ENCODE measurements at regions not wholly inside any gene's neighbourhood (a gene's known extent, or its start where the extent isn't known, plus 50 kb on each side); places are given as distances from the start of the nearest gene placed in this dataset.
"Not testable (repeated sequence)": the region's sequence is repeated elsewhere in the genome, so short reads cannot be mapped to it uniquely, and the experiment has no call there.

DNA sequence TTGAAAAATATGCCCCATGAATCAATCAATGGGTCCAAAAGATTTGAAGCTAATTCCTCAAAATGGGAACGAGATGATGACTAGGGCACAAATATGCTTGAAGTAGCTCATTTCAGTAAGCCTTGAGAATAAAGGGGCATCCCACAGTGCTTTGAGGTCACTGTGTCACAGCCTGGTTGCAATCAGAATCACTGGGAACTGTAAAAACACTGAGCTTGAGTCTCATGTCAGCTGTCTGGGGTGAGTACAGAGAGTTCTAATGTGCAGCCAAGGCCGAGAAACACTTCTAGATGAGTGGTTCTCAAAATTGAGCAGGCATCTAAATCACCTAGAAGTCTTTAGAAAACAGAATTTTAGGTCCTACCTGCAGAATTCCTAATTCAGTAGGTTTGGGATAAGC, 120.5 kb upstream of the EGFL6 start:
- no peaks in the 10 kb centered on the region for H3K27me3 ChIP-seq (ENCODE audit: insufficient read depth, poor library complexity, severe bottlenecking)
- no peaks in the 10 kb centered on the region for H3K36me3 ChIP-seq (ENCODE audit: low read depth)
- ATAC-seq (ENCODE audit: low read depth) = no peak
- DNase-seq (ENCODE audit: low spot score) = no peak
- H3K4me3 ChIP-seq (ENCODE audit: severe bottlenecking) = no peak overlapping the region
- no peaks in the 10 kb centered on the region for H3K4me1 ChIP-seq (ENCODE audit: insufficient read depth, poor library complexity, severe bottlenecking)
- H3K9me3 ChIP-seq (ENCODE audit: severe bottlenecking) = no peaks in the 10 kb centered on the region
- TF ChIP-seq CTCF (IDR thresholded peaks at IDR 0.05; ENCODE audit: poor library complexity, severe bottlenecking) = no peak
- H3K27ac ChIP-seq (ENCODE audit: poor library complexity, severe bottlenecking) = no peak overlapping the region

GRCh38 chrX:13441608-13442007, 121.8 kb upstream of the ATXN3L start:
- H3K36me3 ChIP-seq (ENCODE audit: low read depth); H3K4me3 ChIP-seq (ENCODE audit: severe bottlenecking); DNase-seq (ENCODE audit: low spot score); H3K4me1 ChIP-seq (ENCODE audit: insufficient read depth, poor library complexity, severe bottlenecking); ATAC-seq (ENCODE audit: low read depth); H3K27ac ChIP-seq (ENCODE audit: poor library complexity, severe bottlenecking); H3K27me3 ChIP-seq (ENCODE audit: insufficient read depth, poor library complexity, severe bottlenecking); H3K9me3 ChIP-seq (ENCODE audit: severe bottlenecking): not testable (repeated sequence)

- no peaks in the 10 kb centered on the region for H3K4me1 ChIP-seq (ENCODE audit: insufficient read depth, poor library complexity, severe bottlenecking)
- no peaks in the 10 kb centered on the region for H3K27me3 ChIP-seq (ENCODE audit: insufficient read depth, poor library complexity, severe bottlenecking)
- no peak for DNase-seq (ENCODE audit: low spot score)
- no peak for ATAC-seq (ENCODE audit: low read depth)
- no peaks in the 10 kb centered on the region for H3K9me3 ChIP-seq (ENCODE audit: severe bottlenecking)
- no peaks in the 10 kb centered on the region for H3K36me3 ChIP-seq (ENCODE audit: low read depth)
- H3K27ac ChIP-seq (ENCODE audit: poor library complexity, severe bottlenecking) = no peak overlapping the region
- H3K4me3 ChIP-seq (ENCODE audit: severe bottlenecking) = no peak overlapping the region
- TF ChIP-seq CTCF (IDR thresholded peaks at IDR 0.05; ENCODE audit: poor library complexity, severe bottlenecking) = no peak
Measured at GRCh38 chrX:13440176-13440575, 120.3 kb upstream of the ATXN3L start.

DNA sequence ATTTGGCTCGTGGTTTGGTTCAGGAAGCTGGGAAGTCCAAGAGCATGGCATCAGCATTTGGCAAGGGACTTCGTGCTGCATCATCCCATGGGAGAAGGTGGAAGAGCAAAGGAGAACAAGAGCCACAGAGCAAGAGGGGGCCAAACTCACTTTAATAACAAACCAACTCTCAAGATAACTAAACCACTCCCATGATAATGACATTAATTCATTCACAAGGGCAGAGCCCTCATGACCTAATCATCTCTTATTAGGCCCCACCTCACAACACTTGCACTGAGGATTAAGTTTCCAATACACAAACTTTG, 113.4 kb upstream of the ATXN3L start:
- TF ChIP-seq CTCF (IDR thresholded peaks at IDR 0.05; ENCODE audit: poor library complexity, severe bottlenecking) = no peak
- no peaks in the 10 kb centered on the region for H3K9me3 ChIP-seq (ENCODE audit: severe bottlenecking)
- no peaks in the 10 kb centered on the region for H3K27me3 ChIP-seq (ENCODE audit: insufficient read depth, poor library complexity, severe bottlenecking)
- peak overlapping the region; percentile 54 for H3K27ac ChIP-seq (ENCODE audit: poor library complexity, severe bottlenecking)
- peaks cover 27% of the 10 kb centered on the region for H3K4me1 ChIP-seq (ENCODE audit: insufficient read depth, poor library complexity, severe bottlenecking)
- H3K36me3 ChIP-seq (ENCODE audit: low read depth) = no peaks in the 10 kb centered on the region
- DNase-seq (ENCODE audit: low spot score) (no peak), ATAC-seq (ENCODE audit: low read depth) (no peak)
- H3K4me3 ChIP-seq (ENCODE audit: severe bottlenecking) = no peak overlapping the region

DNA sequence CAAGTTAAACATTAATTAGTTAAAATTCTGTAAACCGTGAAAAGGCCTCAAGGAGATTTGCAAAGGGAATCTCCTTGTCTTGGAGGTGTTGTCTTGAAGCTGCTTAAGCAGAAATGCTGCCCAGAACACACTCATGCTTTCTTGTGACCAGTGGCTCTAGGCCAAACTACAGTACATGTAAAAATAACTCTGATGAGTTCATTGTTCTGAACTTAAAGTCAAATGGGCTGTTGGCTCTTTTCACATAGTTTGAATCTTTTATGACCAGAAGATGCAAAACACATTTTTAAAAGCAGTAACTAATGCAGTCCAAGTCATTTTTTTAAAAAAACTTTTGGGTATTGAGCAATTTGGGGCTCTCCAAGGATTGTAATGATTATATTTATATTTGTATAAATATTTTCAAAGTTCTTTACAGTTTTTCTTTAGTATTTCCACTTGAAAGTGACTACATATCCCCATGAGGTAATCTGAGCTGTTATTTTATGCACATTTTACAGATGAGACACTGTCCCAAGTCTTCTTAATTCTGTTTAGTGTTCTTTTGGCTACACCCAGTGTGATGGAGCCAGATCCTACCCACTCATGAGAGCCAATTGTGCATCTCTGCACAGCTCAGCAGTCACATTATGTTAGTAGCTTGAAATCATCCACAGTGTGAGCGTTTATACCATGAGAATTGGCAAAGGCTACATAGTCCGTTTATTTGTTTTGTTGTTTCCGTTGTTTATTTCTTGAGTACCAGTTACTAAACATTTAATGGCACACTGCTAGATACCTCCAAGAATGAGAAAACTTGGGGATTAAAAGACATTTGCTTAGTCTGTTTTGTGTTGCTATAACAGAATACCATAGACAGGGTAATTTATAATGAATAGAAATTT, 112.8 kb upstream of the ATXN3L start:
- Histone ChIP-seq H3K9me3 (ENCODE audit: severe bottlenecking) (no peaks in the 10 kb centered on the region), H3K27me3 (ENCODE audit: insufficient read depth, poor library complexity, severe bottlenecking) (no peaks in the 10 kb centered on the region), H3K27ac (ENCODE audit: poor library complexity, severe bottlenecking) (peak overlapping the region; percentile 54), H3K4me3 (ENCODE audit: severe bottlenecking) (no peak overlapping the region), H3K36me3 (ENCODE audit: low read depth) (no peaks in the 10 kb centered on the region), H3K4me1 (ENCODE audit: insufficient read depth, poor library complexity, severe bottlenecking) (peaks cover 30% of the 10 kb centered on the region)
- ATAC-seq (ENCODE audit: low read depth) (peak; percentile 33; the same call in 1 of the 3 replicates), DNase-seq (ENCODE audit: low spot score) (no peak)
- TF ChIP-seq CTCF (IDR thresholded peaks at IDR 0.05; ENCODE audit: poor library complexity, severe bottlenecking) = no peak
